K562 (cell line): ENCODE measurements at regions not wholly inside any gene's neighbourhood (a gene's known extent, or its start where the extent isn't known, plus 50 kb on each side); places are given as distances from the start of the nearest gene placed in this dataset.

Experiments
- ATAC-seq: fragments of 200-7000 bp; cut with Tn5 transposase; 3 replicates; pipeline ENCODE4 v1.9.1; 2020; ENCODE audit warnings: moderate library complexity
- BruUV-seq: library from RNA; stranded (reverse); fragments of 400-500 nt; replicated peaks from 2 replicates; lab custom pipeline; 2021; lab: Mats Ljungman, UMichigan
- CTCF ChIA-PET: fragments of 300-600 bp; formaldehyde crosslinking; extraction: SDS; loops from one replicate; lab custom pipeline; 2021; ENCODE audit warnings: low intra/inter-chr PET ratio; lab: Yijun Ruan, JAX
- POLR2A ChIA-PET: fragments of 300-600, 350-650 bp; sonication (Branson Sonifier 250); formaldehyde crosslinking; extraction: SDS; loops from one replicate; lab custom pipeline; 2021; ENCODE audit warnings: antibody characterized with exemption, inconsistent platforms; lab: Yijun Ruan, JAX
- DNase-seq, 4 experiments: peaks; one replicate each; pipeline versions ENCODE4 v3.0.0 to v3.0.0-alpha.2; 2011 to 2018; ENCODE audit warnings: low spot score in 3 of 4, mixed read lengths in 3 of 4; ENCODE audit errors: extremely low read depth in 1 of 4
- FAIRE-seq: peaks from 2 replicates; lab custom pipeline; 2011; peaks lifted over from hg19 to GRCh38; lab: Jason Lieb, UNC
- H2AFZ ChIP-seq: 2 replicates; pipeline ENCODE4 v1.6.0; 2011; ENCODE audit warnings: low read depth, low read length, control low read depth, inconsistent platforms
- H3K27ac ChIP-seq: fragments of 200-600 bp; 3 replicates; pipeline ENCODE4 v1.8.0; 2011; ENCODE audit warnings: low read depth, mild to moderate bottlenecking, control low read depth, inconsistent platforms, low read length, moderate library complexity, mixed read lengths; ENCODE audit errors: extremely low read depth
- H3K27me3 ChIP-seq, 2 experiments: fragments of 300-600 bp in 1 of 2; 2 replicates in 1 of 2; 3 replicates in 1 of 2; pipeline versions ENCODE4 v1.6.0 to v1.8.0; 2011; ENCODE audit warnings: inconsistent platforms in 2 of 2, low read length in 2 of 2, mild to moderate bottlenecking in 1 of 2, mixed read lengths in 1 of 2, moderate library complexity in 1 of 2; ENCODE audit not compliant: control insufficient read depth in 2 of 2, insufficient read depth in 2 of 2
- H3K36me3 ChIP-seq: fragments of 300-600 bp; 3 replicates; pipeline ENCODE4 v1.8.0; 2011; ENCODE audit warnings: mild to moderate bottlenecking, low read length, inconsistent platforms; ENCODE audit not compliant: control insufficient read depth, insufficient read depth
- H3K4me1 ChIP-seq, 2 experiments: fragments of 200-600 bp in 1 of 2; replicated peaks in 1 of 2; 2 replicates in 1 of 2; 3 replicates in 1 of 2; pipeline versions ENCODE4 v1.5.1 to v1.8.0; 2011; ENCODE audit warnings: inconsistent platforms in 2 of 2, low read length in 2 of 2, mild to moderate bottlenecking in 1 of 2, mixed read lengths in 1 of 2, moderate library complexity in 1 of 2; ENCODE audit not compliant: control insufficient read depth in 2 of 2, insufficient read depth in 2 of 2
- H3K4me2 ChIP-seq: 2 replicates; pipeline ENCODE4 v1.6.1; 2011; ENCODE audit warnings: low read length, control low read depth, inconsistent platforms, mixed read lengths; ENCODE audit not compliant: insufficient read depth
- H3K4me3 ChIP-seq: fragments of 200-600 bp; sonication (generic), shearing (Covaris generic); 2 replicates; pipeline ENCODE4 v1.5.1; 2016; ENCODE audit warnings: control low read depth, inconsistent platforms
- H3K79me2 ChIP-seq: fragments of 200-600 bp; 3 replicates; pipeline ENCODE4 v1.8.0; 2011; ENCODE audit warnings: low read length, inconsistent platforms; ENCODE audit not compliant: control insufficient read depth, insufficient read depth
- H3K9ac ChIP-seq, 2 experiments: 2 replicates each; pipeline versions ENCODE4 v1.6.0 to v1.6.1; 2011; ENCODE audit warnings: low read depth in 2 of 2, low read length in 2 of 2, control low read depth in 1 of 2, inconsistent platforms in 1 of 2, mild to moderate bottlenecking in 1 of 2, mixed read lengths in 1 of 2; ENCODE audit not compliant: insufficient read depth in 1 of 2
- H3K9me1 ChIP-seq: one replicate; pipeline ENCODE4 v1.6.0; 2011; ENCODE audit warnings: inconsistent platforms, mild to moderate bottlenecking, low read length, moderate library complexity; ENCODE audit not compliant: control insufficient read depth, insufficient read depth
- H3K9me3 ChIP-seq: replicated peaks from 2 replicates; pipeline ENCODE4 v1.5.1; 2011; ENCODE audit warnings: low read depth, low read length, inconsistent platforms; ENCODE audit not compliant: control insufficient read depth, insufficient read depth
- H4K20me1 ChIP-seq: replicated peaks from 2 replicates; pipeline ENCODE4 v1.6.1; 2011; ENCODE audit warnings: low read length, inconsistent platforms, mixed read lengths; ENCODE audit not compliant: control insufficient read depth, insufficient read depth
- C11orf30 ChIP-seq: fragments of 450-650 bp; IDR thresholded peaks from 2 replicates; pipeline ENCODE4 v1.6.1; 2016; ENCODE audit warnings: low read depth, mild to moderate bottlenecking
- CBX3 ChIP-seq, 2 experiments: IDR thresholded peaks; 1 replicate in 1 of 2; 2 replicates in 1 of 2; pipeline ENCODE4 v1.6.1; 2012; ENCODE audit warnings: inconsistent platforms in 2 of 2, low read length in 2 of 2, borderline replicate concordance in 1 of 2, control low read depth in 1 of 2
- CCNT2 ChIP-seq: IDR thresholded peaks from 2 replicates; pipeline ENCODE4 v1.6.1; 2011; ENCODE audit warnings: borderline replicate concordance, low read depth, mild to moderate bottlenecking, moderate library complexity, mixed read lengths, low read length; ENCODE audit not compliant: insufficient read length; ENCODE audit errors: extremely low read depth
- EP400 ChIP-seq: fragments of 450-650 bp; IDR thresholded peaks from 2 replicates; pipeline ENCODE4 v1.6.1; 2017; ENCODE audit warnings: antibody characterized with exemption, mild to moderate bottlenecking, moderate library complexity
- GTF2F1 ChIP-seq: IDR thresholded peaks from 2 replicates; pipeline ENCODE4 v1.6.1; 2011; ENCODE audit warnings: low read depth, low read length, improper control_type of control experiment
- IRF2 ChIP-seq: sonication (generic); formaldehyde crosslinking; IDR thresholded peaks from 2 replicates; pipeline ENCODE4 v1.8.1; 2022; ENCODE audit warnings: mild to moderate bottlenecking, missing genetic modification reagents
- KAT8 ChIP-seq: fragments of 450-650 bp; IDR thresholded peaks from 2 replicates; pipeline ENCODE4 v1.6.1; 2016; ENCODE audit warnings: low read depth, mild to moderate bottlenecking
- MAFF ChIP-seq: IDR thresholded peaks from 2 replicates; pipeline ENCODE4 v1.6.1; 2012; ENCODE audit warnings: low read length, improper control_type of control experiment
- MAFG ChIP-seq: fragments of 450-650 bp; conservative IDR thresholded peaks from 2 replicates; pipeline ENCODE4 v1.6.1; 2016; ENCODE audit warnings: missing genetic modification characterization, missing compliant biosample characterization
- MAFK ChIP-seq: IDR thresholded peaks from 2 replicates; pipeline ENCODE4 v1.6.1; 2011; ENCODE audit warnings: low read length, improper control_type of control experiment
- NFYB ChIP-seq: IDR thresholded peaks from 2 replicates; pipeline ENCODE4 v1.6.1; 2011; ENCODE audit warnings: mild to moderate bottlenecking, moderate library complexity; ENCODE audit not compliant: insufficient read length; ENCODE audit errors: extremely low read depth
- PCBP2 ChIP-seq: fragments of 200-400 bp; formaldehyde crosslinking; IDR thresholded peaks from 2 replicates; pipeline ENCODE4 v1.6.1; 2018; ENCODE audit warnings: low read length, low read depth, mild to moderate bottlenecking, moderate library complexity; ENCODE audit not compliant: poor library complexity, severe bottlenecking
- RFX5 ChIP-seq: IDR thresholded peaks from 2 replicates; pipeline ENCODE4 v1.6.1; 2011; ENCODE audit warnings: low read depth, mild to moderate bottlenecking, improper control_type of control experiment, low read length
- SAFB2 ChIP-seq: fragments of 200-400 bp; formaldehyde crosslinking; IDR thresholded peaks from 2 replicates; pipeline ENCODE4 v1.6.1; 2018; ENCODE audit warnings: borderline replicate concordance, low read length, low read depth, moderate library complexity; ENCODE audit not compliant: severe bottlenecking
- SNAPC5 ChIP-seq: fragments of 250-450 bp; sonication (Bioruptor Pico); IDR thresholded peaks from 2 replicates; pipeline ENCODE4 v1.8.0; 2021; ENCODE audit warnings: moderate library complexity, mild to moderate bottlenecking, inconsistent platforms
- SRF ChIP-seq, 2 experiments: fragments of 250-450, 450-650 bp in 1 of 2; sonication (Bioruptor Pico) in 1 of 2; sonication (generic) in 1 of 2; formaldehyde crosslinking; IDR thresholded peaks; 2 replicates each; pipeline versions ENCODE4 v1.5.0 to v1.5.1; 2020 to 2022; ENCODE audit warnings: mild to moderate bottlenecking in 1 of 2, missing genetic modification reagents in 1 of 2
- STAT5B ChIP-seq: fragments of 250-450 bp; sonication (Bioruptor Pico); IDR thresholded peaks from 2 replicates; pipeline ENCODE4 v1.8.0; 2021; ENCODE audit warnings: mild to moderate bottlenecking, inconsistent platforms
- TCF3 ChIP-seq: sonication (generic); formaldehyde crosslinking; IDR thresholded peaks from 2 replicates; pipeline ENCODE4 v1.4.0; 2020; ENCODE audit warnings: mild to moderate bottlenecking, missing genetic modification reagents
- TFE3 ChIP-seq: fragments of 450-650 bp; formaldehyde crosslinking; IDR thresholded peaks from 2 replicates; pipeline ENCODE4 v1.4.0; 2020; ENCODE audit warnings: mild to moderate bottlenecking, mixed read lengths
- ZNF316 ChIP-seq: fragments of 450-650 bp; IDR thresholded peaks from 2 replicates; pipeline ENCODE4 v1.6.1; 2016
- ZNF551 ChIP-seq: fragments of 250-450 bp; sonication (Bioruptor Pico); IDR thresholded peaks from 2 replicates; pipeline ENCODE4 v1.5.0; 2021; ENCODE audit warnings: mild to moderate bottlenecking, moderate library complexity
- ZSCAN29 ChIP-seq: fragments of 450-650 bp; IDR thresholded peaks from 2 replicates; pipeline ENCODE4 v1.6.1; 2017
- WGBS: fragments of 100-300 bp; shearing (Covaris generic); methylation state at CpG from one replicate; pipeline ENCODE4 v1.1.6; 2016; ENCODE audit warnings: low coverage, mixed read lengths; ENCODE audit not compliant: insufficient coverage; ENCODE audit errors: missing lambda C conversion rate; 5-methylcytosine and 5-hydroxymethylcytosine counted together
- in situ Hi-C: fragments of 300-500 bp; cut with MboI; formaldehyde crosslinking; loops from 4 replicates; pipeline ENCODE4 v1.15.0; 2018; ENCODE audit warnings: inconsistent platforms, mixed read lengths
- intact Hi-C: fragments of 100-400 bp; cut with micrococcal nuclease; formaldehyde crosslinking; loops from 2 replicates; pipeline ENCODE4 v1.14.2; 2022

GRCh38 chr15:46701346-46701745 lies 1016.0 kb upstream of the SEMA6D start:
- Histone ChIP-seq H3K27ac (no peak overlapping the region), H3K9me3 (no peaks in the 10 kb centered on the region), H3K4me1 (no peaks in the 10 kb centered on the region), H3K4me2 (no peak overlapping the region), H3K9ac (no peak overlapping the region), H3K79me2 (no peaks in the 10 kb centered on the region), H3K27me3 (no peaks in the 10 kb centered on the region), H3K4me3 (no peak overlapping the region)
- FAIRE-seq (no peak), ATAC-seq (no peak)
- no TSS peak for BruUV-seq
- intact Hi-C loops, result no loop called here
- TF ChIP-seq C11orf30, result peak; percentile 13; the same call in 1 of the 2 replicates
- no peak for TF ChIP-seq NFYB
- no peak for TF ChIP-seq SAFB2
- no peak for TF ChIP-seq PCBP2
- no peak for TF ChIP-seq ZSCAN29
- no peak for TF ChIP-seq TCF3 (CRISPR knock-in tag)
- TF ChIP-seq ZNF551 (CRISPR knock-in tag), result no peak
- peak; percentile 50 for TF ChIP-seq MAFF
- no peak for TF ChIP-seq CBX3 (IDR thresholded peaks at IDR 0.05; ENCODE audit: borderline replicate concordance in 1 of 2, low read length in 2 of 2)
- no peak for TF ChIP-seq SRF (CRISPR knock-in tag; IDR thresholded peaks at IDR 0.05)
- TF ChIP-seq MAFK, result peak; percentile 61; the same call in 1 of the 2 replicates
- no peak for TF ChIP-seq STAT5B
- no peak for TF ChIP-seq TFE3 (CRISPR knock-in tag)
- peak; percentile 64 for TF ChIP-seq ZNF316
- no peak for TF ChIP-seq EP400
- no peak for TF ChIP-seq SNAPC5 (CRISPR knock-in tag)
- TF ChIP-seq RFX5, result no peak
- no peak for TF ChIP-seq KAT8
- TF ChIP-seq GTF2F1, result no peak
- TF ChIP-seq IRF2 (CRISPR knock-in tag), result no peak
- peak; percentile 52; the same call in 1 of the 2 replicates for TF ChIP-seq MAFG
- TF ChIP-seq CCNT2, result no peak
- TF ChIP-seq, all 486 proteins: peak for 5
- H4K20me1 ChIP-seq, result no peaks in the 10 kb centered on the region
- no peaks in the 10 kb centered on the region for H3K36me3 ChIP-seq
- ChIA-PET CTCF (no interaction called here), POLR2A (no interaction called here)
- WGBS, result 0% methylated on average over 1 of the region's 1 CpG
- DNase-seq, result no peak
- no peaks in the 10 kb centered on the region for H3K9me1 ChIP-seq
- in situ Hi-C loops, result no loop called here
- no peak overlapping the region for H2AFZ ChIP-seq
